ENCODE measurements at regions not wholly inside any gene's neighbourhood (a gene's known extent, or its start where the extent isn't known, plus 50 kb on each side); places are given as distances from the start of the nearest gene placed in this dataset.
A peak's percentile ranks its signal among the peaks of the same experiment; 100 is the strongest.
"Not testable (repeated sequence)": the region's sequence is repeated elsewhere in the genome, so short reads cannot be mapped to it uniquely, and the experiment has no call there.

- TF ChIP-seq Cebpa-rat (IDR thresholded peaks at IDR 0.05) = no peak
- no peak overlapping the region for H3K9ac ChIP-seq
- H3K4me2 ChIP-seq = no peak overlapping the region
- H3K9me3 ChIP-seq = peaks cover 10% of the 10 kb centered on the region
- H3K27ac ChIP-seq = no peak overlapping the region
- H3K4me1 ChIP-seq = peaks cover 21% of the 10 kb centered on the region
- H4K20me1 ChIP-seq = no peaks in the 10 kb centered on the region
- no peak overlapping the region for H3K4me3 ChIP-seq
- H3K27me3 ChIP-seq = no peaks in the 10 kb centered on the region
- H3K36me3 ChIP-seq = no peaks in the 10 kb centered on the region
Measured at GRCh38 chr15:22236469-22236868, 156.1 kb downstream of the OR4M2 start.

- no peaks in the 10 kb centered on the region for H3K27me3 ChIP-seq
- no peak overlapping the region for H3K4me2 ChIP-seq
- H4K20me1 ChIP-seq = no peaks in the 10 kb centered on the region
- H3K36me3 ChIP-seq = no peaks in the 10 kb centered on the region
- H3K4me1 ChIP-seq = peaks cover 23% of the 10 kb centered on the region
- no peak for TF ChIP-seq Cebpa-rat (IDR thresholded peaks at IDR 0.05)
- no peak overlapping the region for H3K9ac ChIP-seq
- H3K4me3 ChIP-seq = no peak overlapping the region
- peaks cover 10% of the 10 kb centered on the region for H3K9me3 ChIP-seq
- H3K27ac ChIP-seq = no peak overlapping the region
Measured at GRCh38 chr15:22237891-22238275, 157.6 kb downstream of the OR4M2 start.

- H3K4me1 ChIP-seq = peaks cover 23% of the 10 kb centered on the region
- H4K20me1 ChIP-seq, H3K4me2 ChIP-seq, H3K27ac ChIP-seq, H3K9ac ChIP-seq, H3K36me3 ChIP-seq, H3K27me3 ChIP-seq, H3K4me3 ChIP-seq: not testable (repeated sequence)
- H3K9me3 ChIP-seq = peaks cover 10% of the 10 kb centered on the region
Measured at GRCh38 chr15:22238276-22238958, 158.1 kb downstream of the OR4M2 start.

GRCh38 chr15:22238959-22239805, 158.9 kb downstream of the OR4M2 start:
- not testable (repeated sequence) for H3K36me3 ChIP-seq, H4K20me1 ChIP-seq, H3K27me3 ChIP-seq, H3K4me3 ChIP-seq, H3K27ac ChIP-seq, H3K9ac ChIP-seq, H3K9me3 ChIP-seq
- H3K4me2 ChIP-seq = peak overlapping the region; percentile 67; the same call in 1 of the 2 replicates
- H3K4me1 ChIP-seq = peaks cover 23% of the 10 kb centered on the region

GRCh38 chr15:22239806-22240180, 159.5 kb downstream of the OR4M2 start:
- TF ChIP-seq Cebpa-rat (IDR thresholded peaks at IDR 0.05) = no peak
- H3K4me3 ChIP-seq = no peak overlapping the region
- H3K27me3 ChIP-seq = no peaks in the 10 kb centered on the region
- no peaks in the 10 kb centered on the region for H3K36me3 ChIP-seq
- H3K4me1 ChIP-seq = peaks cover 23% of the 10 kb centered on the region
- H4K20me1 ChIP-seq = no peaks in the 10 kb centered on the region
- no peak overlapping the region for H3K9ac ChIP-seq
- H3K9me3 ChIP-seq = no peaks in the 10 kb centered on the region
- H3K27ac ChIP-seq = no peak overlapping the region; the same call in 1 of the 2 replicates
- H3K4me2 ChIP-seq = peak overlapping the region; percentile 67

GRCh38 chr15:22240403-22240802, 160.1 kb downstream of the OR4M2 start:
- Histone ChIP-seq H3K9me3 (no peaks in the 10 kb centered on the region), H3K27ac (peak overlapping the region; percentile 18; the same call in 1 of the 2 replicates)

GRCh38 chr15:22240986-22241385, 160.7 kb downstream of the OR4M2 start:
- Histone ChIP-seq H3K4me1 (peaks cover 23% of the 10 kb centered on the region), H3K27ac (peak overlapping the region; percentile 18; the same call in 1 of the 2 replicates), H3K4me2 (peak overlapping the region; percentile 67), H3K36me3 (no peaks in the 10 kb centered on the region), H3K9me3 (no peaks in the 10 kb centered on the region), H4K20me1 (no peaks in the 10 kb centered on the region), H3K4me3 (no peak overlapping the region), H3K9ac (0 out of 2 replicates have a peak overlapping the region, but pooled peaks have one; percentile 20), H3K27me3 (no peaks in the 10 kb centered on the region)
- TF ChIP-seq Cebpa-rat (IDR thresholded peaks at IDR 0.05) = no peak

More at GRCh38 chr15:22240403-22240802, 160.1 kb downstream of the OR4M2 start:
- peak overlapping the region; percentile 9; the same call in 1 of the 2 replicates for H3K4me3 ChIP-seq
- H3K9ac ChIP-seq = 0 out of 2 replicates have a peak overlapping the region, but pooled peaks have one; percentile 20
- TF ChIP-seq Cebpa-rat (IDR thresholded peaks at IDR 0.05) = no peak
- no peaks in the 10 kb centered on the region for H3K36me3 ChIP-seq
- no peaks in the 10 kb centered on the region for H4K20me1 ChIP-seq
- peaks cover 23% of the 10 kb centered on the region for H3K4me1 ChIP-seq
- no peaks in the 10 kb centered on the region for H3K27me3 ChIP-seq
- H3K4me2 ChIP-seq = peak overlapping the region; percentile 67

GRCh38 chr15:22241451-22241850, 161.1 kb downstream of the OR4M2 start:
- Histone ChIP-seq H3K27me3 (no peaks in the 10 kb centered on the region), H3K9ac (no peak overlapping the region), H4K20me1 (no peaks in the 10 kb centered on the region), H3K4me3 (no peak overlapping the region), H3K36me3 (no peaks in the 10 kb centered on the region), H3K4me2 (peak overlapping the region; percentile 67), H3K27ac (0 out of 2 replicates have a peak overlapping the region, but pooled peaks have one; percentile 18), H3K9me3 (no peaks in the 10 kb centered on the region), H3K4me1 (peaks cover 23% of the 10 kb centered on the region)
- TF ChIP-seq Cebpa-rat (IDR thresholded peaks at IDR 0.05) = no peak

GRCh38 chr15:22242311-22242710, 162.0 kb downstream of the OR4M2 start:
- H3K27me3 ChIP-seq, H3K9ac ChIP-seq, H3K36me3 ChIP-seq, H4K20me1 ChIP-seq, H3K4me3 ChIP-seq, H3K27ac ChIP-seq, H3K4me2 ChIP-seq, H3K9me3 ChIP-seq: not testable (repeated sequence)
- H3K4me1 ChIP-seq = peaks cover 23% of the 10 kb centered on the region

GRCh38 chr15:22243440-22244130, 163.3 kb downstream of the OR4M2 start:
- no peak overlapping the region for H3K27ac ChIP-seq
- no peak for TF ChIP-seq Cebpa-rat (IDR thresholded peaks at IDR 0.05)
- no peaks in the 10 kb centered on the region for H3K9me3 ChIP-seq
- H4K20me1 ChIP-seq = no peaks in the 10 kb centered on the region
- H3K27me3 ChIP-seq = no peaks in the 10 kb centered on the region
- H3K9ac ChIP-seq = no peak overlapping the region
- H3K4me3 ChIP-seq = no peak overlapping the region
- H3K36me3 ChIP-seq = no peaks in the 10 kb centered on the region
- peaks cover 23% of the 10 kb centered on the region for H3K4me1 ChIP-seq
- H3K4me2 ChIP-seq = no peak overlapping the region

GRCh38 chr15:22249511-22249910, 169.2 kb downstream of the OR4M2 start:
- peaks cover 32% of the 10 kb centered on the region for H3K4me1 ChIP-seq
- H3K27ac ChIP-seq, H3K36me3 ChIP-seq, H3K9me3 ChIP-seq, H3K4me2 ChIP-seq, H3K27me3 ChIP-seq, H3K9ac ChIP-seq, H4K20me1 ChIP-seq, H3K4me3 ChIP-seq: not testable (repeated sequence)

GRCh38 chr15:22250501-22251290, 170.4 kb downstream of the OR4M2 start:
- not testable (repeated sequence) for H3K27me3 ChIP-seq, H3K9me3 ChIP-seq, H3K4me3 ChIP-seq, H3K36me3 ChIP-seq, H4K20me1 ChIP-seq, H3K9ac ChIP-seq, H3K4me2 ChIP-seq, H3K27ac ChIP-seq
- H3K4me1 ChIP-seq = peaks cover 43% of the 10 kb centered on the region

All from BLaER1 (cell line).